SK-N-SH (cell line): ENCODE measurements at regions not wholly inside any gene's neighbourhood (a gene's known extent, or its start where the extent isn't known, plus 50 kb on each side); places are given as distances from the start of the nearest gene placed in this dataset.

Experiments used
- GABPA ChIP-seq: IDR thresholded peaks from 2 replicates; pipeline ENCODE4 v1.4.0; 2012; ENCODE audit warnings: low read depth, mild to moderate bottlenecking
- RAD21 ChIP-seq: IDR thresholded peaks from 2 replicates; pipeline ENCODE4 v1.6.1; 2012; ENCODE audit warnings: mild to moderate bottlenecking, low read length
- TAF1 ChIP-seq: IDR thresholded peaks from 2 replicates; pipeline ENCODE4 v1.6.1; 2012; ENCODE audit warnings: low read depth, mild to moderate bottlenecking, low read length, moderate library complexity, borderline replicate concordance
- TF ChIP-seq, protein P1 (sequence below): fragments of 200-600 bp; sonication (generic); IDR thresholded peaks from 2 replicates; pipeline ENCODE4 v1.6.1; 2017; ENCODE audit warnings: antibody characterized with exemption, mild to moderate bottlenecking, moderate library complexity
- TF ChIP-seq, protein P2 (sequence below): IDR thresholded peaks from 2 replicates; pipeline ENCODE4 v1.4.0; 2012; ENCODE audit warnings: low read depth, borderline replicate concordance

DNA sequence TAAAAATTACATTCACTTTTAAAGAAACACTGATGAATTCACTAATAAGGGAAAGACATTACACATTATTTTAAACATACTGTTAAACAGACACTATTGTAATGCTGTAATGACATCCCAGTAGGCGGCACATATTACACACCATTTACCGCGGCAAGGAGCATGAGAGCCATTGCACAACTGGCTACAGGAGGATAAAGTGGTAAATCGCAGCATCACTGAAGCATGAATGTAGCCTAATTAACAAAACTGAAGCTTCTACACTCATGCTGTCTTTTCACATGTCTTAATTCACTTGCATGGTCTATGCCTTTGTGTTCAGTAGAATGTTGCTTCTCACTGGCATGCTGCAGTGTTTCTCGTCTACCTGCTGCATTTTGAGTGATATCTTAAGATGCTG lies 1046.0 kb downstream of the MRPL39 start:
- TF ChIP-seq, protein P1, sequence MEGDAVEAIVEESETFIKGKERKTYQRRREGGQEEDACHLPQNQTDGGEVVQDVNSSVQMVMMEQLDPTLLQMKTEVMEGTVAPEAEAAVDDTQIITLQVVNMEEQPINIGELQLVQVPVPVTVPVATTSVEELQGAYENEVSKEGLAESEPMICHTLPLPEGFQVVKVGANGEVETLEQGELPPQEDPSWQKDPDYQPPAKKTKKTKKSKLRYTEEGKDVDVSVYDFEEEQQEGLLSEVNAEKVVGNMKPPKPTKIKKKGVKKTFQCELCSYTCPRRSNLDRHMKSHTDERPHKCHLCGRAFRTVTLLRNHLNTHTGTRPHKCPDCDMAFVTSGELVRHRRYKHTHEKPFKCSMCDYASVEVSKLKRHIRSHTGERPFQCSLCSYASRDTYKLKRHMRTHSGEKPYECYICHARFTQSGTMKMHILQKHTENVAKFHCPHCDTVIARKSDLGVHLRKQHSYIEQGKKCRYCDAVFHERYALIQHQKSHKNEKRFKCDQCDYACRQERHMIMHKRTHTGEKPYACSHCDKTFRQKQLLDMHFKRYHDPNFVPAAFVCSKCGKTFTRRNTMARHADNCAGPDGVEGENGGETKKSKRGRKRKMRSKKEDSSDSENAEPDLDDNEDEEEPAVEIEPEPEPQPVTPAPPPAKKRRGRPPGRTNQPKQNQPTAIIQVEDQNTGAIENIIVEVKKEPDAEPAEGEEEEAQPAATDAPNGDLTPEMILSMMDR = no peak
- TF ChIP-seq RAD21 (no peak), GABPA (no peak), TAF1 (no peak)
- TF ChIP-seq, protein P2, sequence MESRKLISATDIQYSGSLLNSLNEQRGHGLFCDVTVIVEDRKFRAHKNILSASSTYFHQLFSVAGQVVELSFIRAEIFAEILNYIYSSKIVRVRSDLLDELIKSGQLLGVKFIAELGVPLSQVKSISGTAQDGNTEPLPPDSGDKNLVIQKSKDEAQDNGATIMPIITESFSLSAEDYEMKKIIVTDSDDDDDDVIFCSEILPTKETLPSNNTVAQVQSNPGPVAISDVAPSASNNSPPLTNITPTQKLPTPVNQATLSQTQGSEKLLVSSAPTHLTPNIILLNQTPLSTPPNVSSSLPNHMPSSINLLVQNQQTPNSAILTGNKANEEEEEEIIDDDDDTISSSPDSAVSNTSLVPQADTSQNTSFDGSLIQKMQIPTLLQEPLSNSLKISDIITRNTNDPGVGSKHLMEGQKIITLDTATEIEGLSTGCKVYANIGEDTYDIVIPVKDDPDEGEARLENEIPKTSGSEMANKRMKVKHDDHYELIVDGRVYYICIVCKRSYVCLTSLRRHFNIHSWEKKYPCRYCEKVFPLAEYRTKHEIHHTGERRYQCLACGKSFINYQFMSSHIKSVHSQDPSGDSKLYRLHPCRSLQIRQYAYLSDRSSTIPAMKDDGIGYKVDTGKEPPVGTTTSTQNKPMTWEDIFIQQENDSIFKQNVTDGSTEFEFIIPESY = no peak
